CD4-positive, alpha-beta T cell treated with Interleukin-4 for 1 hour (primary cell): ENCODE measurements at regions not wholly inside any gene's neighbourhood (a gene's known extent, or its start where the extent isn't known, plus 50 kb on each side); places are given as distances from the start of the nearest gene placed in this dataset.
"Not testable (repeated sequence)": the region's sequence is repeated elsewhere in the genome, so short reads cannot be mapped to it uniquely, and the experiment has no call there.

ENCODE experiments used
- DNase-seq, 2 donors: peaks; one replicate each; pipeline ENCODE4 v3.0.0-alpha.2; 2020 to 2022

DNA sequence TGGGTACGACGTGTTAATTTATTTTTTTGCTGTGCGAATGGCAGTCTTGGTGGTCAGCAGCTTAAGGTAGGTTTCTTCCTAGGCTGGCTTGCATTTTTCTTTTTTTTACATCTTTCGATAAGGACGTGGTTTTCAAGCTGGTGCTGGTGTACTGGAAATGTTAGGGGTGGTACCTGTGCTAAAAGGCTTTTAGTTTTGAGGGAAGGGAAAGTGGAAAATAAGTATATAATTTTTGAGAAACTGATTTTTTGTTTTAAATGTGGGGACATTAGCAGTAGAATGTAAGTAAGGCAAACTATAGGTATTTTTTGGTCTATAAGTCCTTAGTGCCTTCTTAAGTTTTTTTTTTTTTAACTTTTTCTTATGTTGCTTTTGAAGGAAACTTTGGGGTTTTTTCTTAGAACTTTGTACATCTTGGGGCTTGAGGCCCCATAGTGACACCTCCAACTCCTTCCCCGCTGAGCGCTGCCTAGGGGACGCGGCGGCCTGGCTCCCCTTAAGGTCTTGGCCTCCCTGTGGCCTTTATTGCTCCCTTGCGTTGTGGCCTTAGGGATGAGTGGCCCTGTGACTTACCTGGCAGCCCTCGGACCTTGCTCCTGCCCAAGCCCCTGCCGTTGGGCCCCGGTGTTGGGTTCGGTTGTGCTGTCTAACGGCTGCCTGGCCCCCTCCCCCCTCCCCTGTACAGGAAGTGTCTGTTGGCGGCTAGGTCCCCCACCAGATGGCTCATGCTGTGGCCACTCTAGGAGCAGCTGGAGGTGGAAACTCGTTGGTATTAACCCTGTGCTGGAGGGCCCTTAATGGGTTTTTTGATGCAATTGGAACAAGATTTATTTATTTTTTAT lies 88.0 kb upstream of the RPRML start:
- DNase-seq: peak; percentile 88

- no peak for DNase-seq
Measured at GRCh38 chr17:47066095-47066494, 87.0 kb upstream of the RPRML start.

- DNase-seq: no peak
Measured at GRCh38 chr17:47064684-47065083, 85.6 kb upstream of the RPRML start.

DNA sequence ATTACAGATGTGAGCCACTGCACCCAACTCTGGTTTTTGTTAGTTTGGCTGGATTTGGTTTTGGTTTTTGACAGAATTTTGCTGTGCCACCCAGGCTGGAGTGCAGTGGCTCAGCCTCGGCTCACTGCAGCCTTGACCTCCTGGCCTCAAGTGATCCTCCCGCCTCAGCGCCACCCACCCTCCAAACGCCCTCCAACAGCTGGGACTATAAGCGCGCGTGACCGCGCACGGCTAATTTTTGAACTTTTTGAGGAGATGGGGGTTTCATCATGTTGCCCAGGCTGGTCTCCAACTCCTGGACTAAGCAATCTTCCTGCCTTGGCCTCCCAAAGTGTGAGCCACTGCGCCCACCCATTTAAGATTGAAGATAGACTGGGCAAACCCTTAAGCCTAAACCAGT lies 84.4 kb upstream of the RPRML start:
- no peak for DNase-seq

GRCh38 chr17:47062851-47063250 lies 83.8 kb upstream of the RPRML start:
- not testable (repeated sequence) for DNase-seq

GRCh38 chr17:47060005-47060404 lies 81.0 kb upstream of the RPRML start:
- DNase-seq: not testable (repeated sequence)

DNA sequence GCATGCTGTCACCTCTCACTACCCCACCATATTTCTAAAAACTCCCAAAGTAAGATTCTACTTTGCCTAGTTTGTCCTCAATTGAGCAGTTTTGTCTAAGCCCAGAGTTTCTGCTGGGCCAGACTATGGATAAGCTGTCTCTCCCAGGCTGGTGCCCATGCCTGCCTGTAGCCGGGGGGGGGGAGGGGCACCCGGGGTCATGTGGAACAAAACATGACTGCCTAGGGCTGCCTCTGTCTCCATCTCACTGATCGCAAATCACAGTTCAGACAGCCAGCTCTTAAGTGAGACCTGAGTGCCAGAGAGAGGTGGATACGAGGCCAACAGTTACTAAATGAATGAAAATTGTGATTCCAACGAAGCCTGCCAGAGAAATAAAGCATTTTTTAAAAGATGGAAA lies 78.8 kb upstream of the RPRML start:
- DNase-seq: no peak

GRCh38 chr17:47057279-47057678 lies 78.2 kb upstream of the RPRML start:
- not testable (repeated sequence) for DNase-seq

GRCh38 chr17:47056687-47057086 lies 77.6 kb upstream of the RPRML start:
- DNase-seq: not testable (repeated sequence)
